GM19395 (cell line): ENCODE measurements at regions not wholly inside any gene's neighbourhood (a gene's known extent, or its start where the extent isn't known, plus 50 kb on each side); places are given as distances from the start of the nearest gene placed in this dataset.

ENCODE experiments used
- ATAC-seq: cut with Tn5 transposase; IDR thresholded peaks from one replicate; pipeline ENCODE4 v1.9.1; 2021; ENCODE audit warnings: mild to moderate bottlenecking, moderate library complexity; ENCODE audit not compliant: unreplicated experiment

GRCh38 chr22:48236261-48236660, 1473.8 kb downstream of the TBC1D22A start:
- ATAC-seq = no peak

GRCh38 chr22:48235744-48236143, 1473.3 kb downstream of the TBC1D22A start:
- no peak for ATAC-seq

DNA sequence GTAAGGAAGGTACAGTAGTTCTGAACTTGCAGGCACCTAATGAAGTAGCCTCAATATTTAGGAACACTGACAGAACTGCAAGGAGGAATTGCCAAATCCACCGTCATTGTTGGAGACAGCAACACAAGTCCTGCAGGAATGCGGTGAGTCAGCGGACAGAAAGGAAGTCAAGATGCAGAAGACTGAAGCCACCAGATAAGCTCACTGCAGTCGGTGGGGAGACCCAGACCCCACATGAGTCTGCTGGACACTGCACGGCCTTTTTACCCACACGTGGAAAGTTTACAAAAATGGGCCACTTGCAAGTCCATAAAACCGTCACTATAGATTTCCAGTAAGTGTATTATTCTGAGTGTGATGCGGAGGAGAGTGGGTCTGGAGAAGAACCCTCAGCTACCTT, 1471.6 kb downstream of the TBC1D22A start:
- ATAC-seq = no peak

DNA sequence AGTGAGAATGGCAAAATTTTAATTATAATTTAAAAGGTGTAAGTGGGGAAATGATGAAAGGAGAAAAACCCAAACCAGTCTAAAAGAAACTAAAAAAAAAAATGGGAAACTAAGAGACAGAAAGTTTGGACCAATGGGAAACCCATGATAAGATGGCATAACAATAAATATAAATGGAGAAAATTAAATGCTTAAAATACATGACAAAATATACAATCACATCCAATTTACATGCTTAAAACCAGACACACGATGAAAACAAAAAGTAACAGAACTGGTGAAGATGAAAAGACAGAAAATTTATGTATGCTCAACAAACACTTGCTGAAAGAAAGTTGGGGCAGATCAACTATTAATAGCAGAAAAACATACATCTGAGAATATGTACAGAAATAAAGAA, 1471.1 kb downstream of the TBC1D22A start:
- no peak for ATAC-seq

- no peak for ATAC-seq
Observed at GRCh38 chr22:48228468-48228867, 1466.0 kb downstream of the TBC1D22A start.

- ATAC-seq = no peak
Observed at GRCh38 chr22:48227341-48228018, 1465.0 kb downstream of the TBC1D22A start.

GRCh38 chr22:48226026-48227013, 1463.9 kb downstream of the TBC1D22A start:
- no peak for ATAC-seq

DNA sequence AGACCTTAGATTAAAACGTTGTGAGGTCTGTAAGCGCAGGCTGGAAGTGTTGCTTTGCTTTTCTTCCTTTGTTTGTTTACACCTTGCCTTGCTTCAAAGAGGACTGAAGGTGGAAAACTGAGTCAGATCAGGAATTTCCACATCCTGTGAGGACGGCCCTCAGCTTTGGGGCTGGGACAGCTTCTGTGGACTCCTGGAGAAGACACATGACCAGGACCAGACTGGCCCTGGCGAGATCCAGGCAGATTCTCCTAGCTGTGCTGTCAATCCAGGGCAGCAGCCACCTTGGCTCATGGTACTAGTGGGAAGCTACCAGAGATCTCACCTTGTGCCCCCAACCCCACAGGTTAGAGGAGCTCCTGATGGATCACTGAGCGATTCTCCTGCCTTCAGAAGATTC, 1461.9 kb downstream of the TBC1D22A start:
- ATAC-seq = no peak

- no peak for ATAC-seq
Observed at GRCh38 chr22:48223488-48224190, 1461.2 kb downstream of the TBC1D22A start.

DNA sequence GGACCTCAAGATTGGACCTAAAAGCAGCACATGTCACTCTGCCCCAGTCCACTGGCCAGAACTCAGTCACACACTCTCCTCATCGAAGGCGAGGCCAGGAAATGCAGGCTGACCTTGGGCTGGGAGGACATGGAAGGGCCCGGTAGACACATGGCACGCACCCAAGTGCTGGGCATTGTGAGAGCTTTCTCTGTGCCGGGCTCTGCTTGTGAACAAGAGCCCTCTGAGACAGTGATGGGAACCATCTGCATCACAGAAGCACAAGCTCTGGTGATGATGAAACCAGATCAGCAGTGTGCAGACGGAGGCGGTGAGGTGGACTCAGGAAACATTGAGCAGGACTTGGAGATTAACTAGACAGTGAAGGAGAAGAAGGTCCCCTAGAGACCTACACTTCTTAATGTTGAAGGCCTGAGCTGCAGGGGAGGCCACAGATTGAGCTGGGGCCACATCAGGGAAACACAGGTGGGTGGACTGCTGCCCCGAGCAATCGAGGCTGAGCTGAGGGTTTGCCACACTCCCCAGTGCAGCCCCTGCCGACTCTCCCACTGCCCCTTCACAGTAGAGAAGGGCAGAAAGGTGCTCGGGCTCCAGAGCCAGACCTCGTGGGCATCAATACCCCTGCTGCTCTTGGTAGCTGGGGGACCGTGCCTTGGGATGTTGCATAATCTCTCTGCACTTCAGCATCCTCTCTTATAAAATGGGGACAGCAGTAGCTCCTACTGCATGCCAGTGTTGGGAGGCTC, 1460.5 kb downstream of the TBC1D22A start:
- ATAC-seq = no peak

GRCh38 chr22:48218889-48219420, 1456.5 kb downstream of the TBC1D22A start:
- ATAC-seq = no peak

GRCh38 chr22:48217596-48217995, 1455.1 kb downstream of the TBC1D22A start:
- no peak for ATAC-seq

GRCh38 chr22:48212727-48213126, 1450.3 kb downstream of the TBC1D22A start:
- ATAC-seq = no peak

DNA sequence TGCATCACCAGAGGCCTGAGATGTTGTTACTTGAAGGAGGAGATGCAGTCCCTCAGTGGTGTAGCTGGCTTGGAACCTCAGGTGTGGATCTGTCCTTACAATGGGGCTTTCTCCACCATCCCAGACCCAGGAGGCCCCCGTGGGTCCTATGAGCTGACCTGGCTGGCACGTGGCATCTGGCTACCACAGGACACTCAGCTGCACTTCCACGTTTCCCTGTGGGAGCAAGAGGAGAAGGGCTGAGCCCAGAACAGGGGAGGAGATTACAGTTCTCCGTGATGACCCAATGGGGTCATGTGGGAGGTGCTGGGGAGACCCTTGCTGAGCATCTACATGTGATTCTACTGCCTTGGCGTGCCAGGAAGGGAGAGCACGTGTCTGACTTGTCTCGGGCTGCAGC, 1448.4 kb downstream of the TBC1D22A start:
- ATAC-seq = no peak

DNA sequence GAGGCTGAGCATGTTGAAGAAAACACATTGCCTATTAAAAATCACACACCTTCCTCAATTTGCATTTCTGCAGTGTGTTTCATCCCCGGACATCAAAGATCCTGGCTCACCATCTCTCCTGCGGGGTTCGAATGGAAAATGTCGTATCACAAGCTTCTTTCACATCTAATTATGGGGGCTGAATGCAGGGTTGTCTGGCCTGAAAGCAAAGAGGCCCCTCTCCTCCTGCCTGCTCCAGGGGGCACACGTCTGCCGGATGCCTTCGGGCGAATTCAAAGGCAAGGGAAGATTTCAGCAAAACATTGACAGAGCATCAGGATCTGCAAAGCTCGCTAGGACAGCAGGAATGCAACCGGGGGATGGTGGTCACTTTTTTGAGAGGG, 1447.7 kb downstream of the TBC1D22A start:
- no peak for ATAC-seq

GRCh38 chr22:48209473-48210197, 1447.2 kb downstream of the TBC1D22A start:
- ATAC-seq = no peak

DNA sequence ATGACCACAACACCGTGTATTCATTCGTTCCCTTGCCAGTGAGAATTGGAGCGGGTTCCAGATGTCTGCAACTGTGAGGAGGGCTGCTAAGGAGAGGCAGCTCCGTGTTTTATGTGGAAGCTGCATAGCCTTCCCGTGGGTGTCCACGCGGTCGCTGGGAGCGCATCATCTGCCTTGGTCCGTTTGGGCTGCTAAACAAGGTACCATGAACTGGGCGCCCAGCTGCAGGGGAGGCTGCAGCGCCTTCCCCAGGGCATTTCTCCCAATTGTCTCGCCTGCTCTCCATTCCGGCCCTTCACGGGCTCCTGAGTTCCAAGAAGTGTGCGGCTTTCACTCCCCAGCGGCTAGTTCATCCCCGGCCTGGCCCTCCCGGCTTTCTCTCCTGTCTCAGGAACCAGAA, 1446.4 kb downstream of the TBC1D22A start:
- ATAC-seq = no peak

DNA sequence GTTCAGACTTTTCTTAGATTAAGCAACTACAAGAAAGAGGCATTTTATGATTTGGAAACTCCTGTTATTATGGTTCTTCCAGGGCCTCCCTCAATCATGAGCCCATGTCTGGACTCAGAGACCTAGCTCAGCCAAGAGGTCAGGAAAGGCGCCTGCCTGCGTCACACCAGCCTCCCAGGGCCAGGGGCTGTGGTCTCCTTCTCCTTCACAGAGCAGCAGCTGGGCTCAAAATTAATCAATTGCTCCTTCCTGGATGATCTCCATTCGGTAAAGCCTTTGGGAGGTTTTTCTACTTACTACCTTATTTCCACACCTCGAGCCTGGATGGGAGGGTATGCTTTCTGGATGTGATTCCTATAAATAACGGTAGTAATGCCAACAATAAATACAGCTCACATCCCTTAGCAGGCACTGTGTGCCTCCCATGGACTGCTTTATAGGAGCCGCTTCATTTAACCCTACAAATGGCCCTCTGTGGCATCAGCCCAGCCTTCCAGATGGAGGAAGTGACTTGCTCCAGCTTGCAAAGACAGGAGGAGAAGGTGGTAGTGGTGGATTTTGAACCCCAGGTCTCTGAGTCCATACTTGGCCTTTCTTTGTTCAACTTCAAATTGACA, 1445.6 kb downstream of the TBC1D22A start:
- ATAC-seq = no peak

- no peak for ATAC-seq
Observed at GRCh38 chr22:48205790-48206189, 1443.3 kb downstream of the TBC1D22A start.
